ENCODE measurements at regions not wholly inside any gene's neighbourhood (a gene's known extent, or its start where the extent isn't known, plus 50 kb on each side); places are given as distances from the start of the nearest gene placed in this dataset.

DNA sequence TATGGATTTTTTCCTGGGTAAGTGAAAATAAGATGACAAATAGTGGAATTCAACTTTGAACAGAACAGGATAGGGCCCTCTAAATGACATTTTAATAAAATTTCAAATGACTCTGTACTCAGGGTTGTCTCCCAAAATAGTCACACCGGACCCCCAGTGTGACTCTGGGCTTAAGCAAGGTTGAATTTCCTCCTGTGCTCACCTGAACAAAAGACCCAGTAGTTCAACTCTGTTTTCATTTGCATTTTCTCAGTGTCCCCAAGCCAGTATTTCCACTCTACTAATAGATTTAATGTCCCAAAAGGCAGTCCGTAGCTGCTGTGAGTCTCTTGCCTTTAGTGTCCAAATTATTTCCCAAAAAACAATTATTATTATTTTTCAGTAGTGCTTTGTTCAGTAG, 296.6 kb downstream of the PLOD2 start:
- TF ChIP-seq, protein P1, sequence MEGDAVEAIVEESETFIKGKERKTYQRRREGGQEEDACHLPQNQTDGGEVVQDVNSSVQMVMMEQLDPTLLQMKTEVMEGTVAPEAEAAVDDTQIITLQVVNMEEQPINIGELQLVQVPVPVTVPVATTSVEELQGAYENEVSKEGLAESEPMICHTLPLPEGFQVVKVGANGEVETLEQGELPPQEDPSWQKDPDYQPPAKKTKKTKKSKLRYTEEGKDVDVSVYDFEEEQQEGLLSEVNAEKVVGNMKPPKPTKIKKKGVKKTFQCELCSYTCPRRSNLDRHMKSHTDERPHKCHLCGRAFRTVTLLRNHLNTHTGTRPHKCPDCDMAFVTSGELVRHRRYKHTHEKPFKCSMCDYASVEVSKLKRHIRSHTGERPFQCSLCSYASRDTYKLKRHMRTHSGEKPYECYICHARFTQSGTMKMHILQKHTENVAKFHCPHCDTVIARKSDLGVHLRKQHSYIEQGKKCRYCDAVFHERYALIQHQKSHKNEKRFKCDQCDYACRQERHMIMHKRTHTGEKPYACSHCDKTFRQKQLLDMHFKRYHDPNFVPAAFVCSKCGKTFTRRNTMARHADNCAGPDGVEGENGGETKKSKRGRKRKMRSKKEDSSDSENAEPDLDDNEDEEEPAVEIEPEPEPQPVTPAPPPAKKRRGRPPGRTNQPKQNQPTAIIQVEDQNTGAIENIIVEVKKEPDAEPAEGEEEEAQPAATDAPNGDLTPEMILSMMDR (IDR thresholded peaks at IDR 0.05) = no peak
- TF ChIP-seq POLR2A (IDR thresholded peaks at IDR 0.05) = no peak
- no peak for TF ChIP-seq POLR2AphosphoS5 (IDR thresholded peaks at IDR 0.05; ENCODE audit: insufficient read depth in 1 of 2, low read depth in 1 of 2)
